IMR-90 (cell line): ENCODE measurements at regions not wholly inside any gene's neighbourhood (a gene's known extent, or its start where the extent isn't known, plus 50 kb on each side); places are given as distances from the start of the nearest gene placed in this dataset.

Source experiments
- CTCF ChIP-seq: conservative IDR thresholded peaks from 2 replicates; pipeline ENCODE4 v1.5.1; 2012; ENCODE audit warnings: mild to moderate bottlenecking, low read depth, low read length, improper control_type of control experiment
- MXI1 ChIP-seq: IDR thresholded peaks from 2 replicates; pipeline ENCODE4 v1.6.1; 2012; ENCODE audit warnings: low read depth, mild to moderate bottlenecking, low read length, moderate library complexity, borderline replicate concordance
- NFE2L2 ChIP-seq: fragments of 150-350 bp; IDR thresholded peaks from 2 replicates; pipeline ENCODE4 v1.6.1; 2016; ENCODE audit warnings: low read depth, mild to moderate bottlenecking, low read length
- POLR2A ChIP-seq: IDR thresholded peaks from 2 replicates; pipeline ENCODE4 v1.6.1; 2012; ENCODE audit warnings: mild to moderate bottlenecking, low read depth, low read length
- RFX5 ChIP-seq: IDR thresholded peaks from 2 replicates; pipeline ENCODE4 v1.8.0; 2012; ENCODE audit warnings: low read depth, mild to moderate bottlenecking, low read length, moderate library complexity

GRCh38 chrX:93932471-93933220 lies 258.6 kb downstream of the FAM133A start:
- TF ChIP-seq CTCF: no peak
- no peak for TF ChIP-seq RFX5
- TF ChIP-seq MXI1: no peak
- no peak for TF ChIP-seq POLR2A
- no peak for TF ChIP-seq NFE2L2
